Endothelial cell (in vitro differentiated cells): ENCODE measurements at regions not wholly inside any gene's neighbourhood (a gene's known extent, or its start where the extent isn't known, plus 50 kb on each side); places are given as distances from the start of the nearest gene placed in this dataset.

Experiments
- DNase-seq: peaks from one replicate; pipeline ENCODE4 v3.0.0; 2021; ENCODE audit warnings: low spot score
- H3K27ac Mint-ChIP-seq: one replicate; pipeline ENCODE4 v1.8.0; 2021; ENCODE audit warnings: mixed read lengths, inconsistent platforms; ENCODE audit not compliant: unreplicated experiment
- H3K27me3 Mint-ChIP-seq: one replicate; pipeline ENCODE4 v1.8.0; 2021; ENCODE audit warnings: mild to moderate bottlenecking, moderate library complexity, mixed read lengths, inconsistent platforms; ENCODE audit not compliant: unreplicated experiment
- H3K36me3 Mint-ChIP-seq: one replicate; pipeline ENCODE4 v1.8.0; 2021; ENCODE audit warnings: mild to moderate bottlenecking, low read depth, mixed read lengths, inconsistent platforms; ENCODE audit not compliant: unreplicated experiment
- H3K4me1 Mint-ChIP-seq: one replicate; pipeline ENCODE4 v1.8.0; 2021; ENCODE audit warnings: mild to moderate bottlenecking, mixed read lengths, inconsistent platforms; ENCODE audit not compliant: unreplicated experiment
- H3K4me3 Mint-ChIP-seq: one replicate; pipeline ENCODE4 v1.8.0; 2021; ENCODE audit warnings: mild to moderate bottlenecking, mixed read lengths, inconsistent platforms; ENCODE audit not compliant: unreplicated experiment
- H3K9me3 Mint-ChIP-seq: one replicate; pipeline ENCODE4 v1.8.0; 2021; ENCODE audit warnings: mixed read lengths, inconsistent platforms; ENCODE audit not compliant: unreplicated experiment
- TF ChIP-seq, protein P1 (sequence below): fragments of 200-600 bp; sonication (generic); IDR thresholded peaks from one replicate; pipeline ENCODE4 v1.5.0; 2021; ENCODE audit warnings: antibody characterized with exemption; ENCODE audit not compliant: unreplicated experiment

DNA sequence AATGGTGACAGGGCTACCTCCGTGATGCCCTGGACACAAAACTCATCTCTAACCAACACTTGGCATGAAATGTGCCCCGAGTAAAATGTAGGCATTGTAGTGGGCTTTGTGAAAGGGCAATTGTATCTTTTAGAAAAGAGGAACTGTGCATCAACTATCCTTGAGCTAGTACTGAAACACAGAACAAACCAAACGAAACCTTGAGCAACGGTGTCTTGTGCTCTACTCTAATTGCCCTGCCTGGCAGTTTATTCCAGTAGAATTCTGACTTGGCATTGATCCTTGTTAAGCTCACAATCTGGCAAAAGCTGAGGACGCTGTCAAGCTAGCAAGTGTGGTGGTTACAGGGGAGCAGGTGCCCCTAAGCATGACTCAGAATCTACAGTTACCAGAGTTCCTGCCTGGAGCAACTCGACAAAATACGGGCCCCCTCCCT is 707.1 kb upstream of the SPRY2 start:
- no peaks in the 10 kb centered on the region for H3K9me3 Mint-ChIP-seq
- no peak for DNase-seq
- TF ChIP-seq, protein P1, sequence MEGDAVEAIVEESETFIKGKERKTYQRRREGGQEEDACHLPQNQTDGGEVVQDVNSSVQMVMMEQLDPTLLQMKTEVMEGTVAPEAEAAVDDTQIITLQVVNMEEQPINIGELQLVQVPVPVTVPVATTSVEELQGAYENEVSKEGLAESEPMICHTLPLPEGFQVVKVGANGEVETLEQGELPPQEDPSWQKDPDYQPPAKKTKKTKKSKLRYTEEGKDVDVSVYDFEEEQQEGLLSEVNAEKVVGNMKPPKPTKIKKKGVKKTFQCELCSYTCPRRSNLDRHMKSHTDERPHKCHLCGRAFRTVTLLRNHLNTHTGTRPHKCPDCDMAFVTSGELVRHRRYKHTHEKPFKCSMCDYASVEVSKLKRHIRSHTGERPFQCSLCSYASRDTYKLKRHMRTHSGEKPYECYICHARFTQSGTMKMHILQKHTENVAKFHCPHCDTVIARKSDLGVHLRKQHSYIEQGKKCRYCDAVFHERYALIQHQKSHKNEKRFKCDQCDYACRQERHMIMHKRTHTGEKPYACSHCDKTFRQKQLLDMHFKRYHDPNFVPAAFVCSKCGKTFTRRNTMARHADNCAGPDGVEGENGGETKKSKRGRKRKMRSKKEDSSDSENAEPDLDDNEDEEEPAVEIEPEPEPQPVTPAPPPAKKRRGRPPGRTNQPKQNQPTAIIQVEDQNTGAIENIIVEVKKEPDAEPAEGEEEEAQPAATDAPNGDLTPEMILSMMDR = no peak
- H3K27ac Mint-ChIP-seq = no peak overlapping the region
- no peaks in the 10 kb centered on the region for H3K27me3 Mint-ChIP-seq
- H3K4me1 Mint-ChIP-seq = no peaks in the 10 kb centered on the region
- no peak overlapping the region for H3K4me3 Mint-ChIP-seq
- H3K36me3 Mint-ChIP-seq = no peaks in the 10 kb centered on the region

DNA sequence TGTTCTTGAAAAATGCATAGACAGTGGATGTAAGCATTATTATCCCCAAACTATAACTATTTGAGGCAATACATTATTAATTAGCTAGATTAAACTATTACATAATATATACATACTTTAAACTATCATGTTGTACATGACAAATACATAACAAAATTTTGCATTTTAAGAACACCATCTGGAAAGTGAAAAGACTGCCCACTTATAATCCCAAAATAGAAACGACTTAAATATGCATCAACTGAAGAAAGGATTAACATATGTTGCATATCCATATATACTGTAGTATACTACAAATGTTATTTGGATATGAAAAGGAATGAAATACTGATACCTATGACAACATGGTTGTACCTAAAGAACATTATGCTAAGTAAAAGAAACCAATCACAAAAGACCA is 700.8 kb upstream of the SPRY2 start:
- Mint-ChIP-seq H3K27ac (no peak overlapping the region), H3K9me3 (no peaks in the 10 kb centered on the region), H3K4me1 (no peaks in the 10 kb centered on the region)

DNA sequence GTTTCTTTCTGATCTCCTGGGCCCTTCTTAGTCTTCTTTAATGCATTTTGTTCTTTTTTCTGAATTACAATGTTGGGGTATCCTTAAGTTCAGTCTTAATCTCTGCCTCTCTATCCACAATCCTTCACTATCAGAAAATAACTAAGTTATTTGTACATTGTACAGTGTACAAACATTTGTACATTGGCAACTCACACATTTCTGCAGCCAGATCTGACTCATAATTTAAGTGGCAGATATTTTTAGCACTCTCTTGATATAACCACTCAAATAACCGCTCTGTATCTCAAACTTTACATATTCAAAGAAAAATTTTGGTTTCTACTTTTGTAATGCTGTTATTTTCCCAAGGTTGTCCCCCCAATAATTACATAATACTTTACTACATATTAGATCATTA is 691.1 kb upstream of the SPRY2 start:
- Mint-ChIP-seq H3K9me3 (no peaks in the 10 kb centered on the region), H3K27me3 (no peaks in the 10 kb centered on the region), H3K4me3 (no peak overlapping the region), H3K36me3 (no peaks in the 10 kb centered on the region), H3K4me1 (no peaks in the 10 kb centered on the region), H3K27ac (no peak overlapping the region)
- no peak for DNase-seq
- TF ChIP-seq, protein P1 = no peak

More for the DNA sequence above, 700.8 kb upstream of the SPRY2 start:
- TF ChIP-seq, protein P1 = no peak
- Mint-ChIP-seq H3K27me3 (no peaks in the 10 kb centered on the region), H3K4me3 (no peak overlapping the region), H3K36me3 (no peaks in the 10 kb centered on the region)
- no peak for DNase-seq

DNA sequence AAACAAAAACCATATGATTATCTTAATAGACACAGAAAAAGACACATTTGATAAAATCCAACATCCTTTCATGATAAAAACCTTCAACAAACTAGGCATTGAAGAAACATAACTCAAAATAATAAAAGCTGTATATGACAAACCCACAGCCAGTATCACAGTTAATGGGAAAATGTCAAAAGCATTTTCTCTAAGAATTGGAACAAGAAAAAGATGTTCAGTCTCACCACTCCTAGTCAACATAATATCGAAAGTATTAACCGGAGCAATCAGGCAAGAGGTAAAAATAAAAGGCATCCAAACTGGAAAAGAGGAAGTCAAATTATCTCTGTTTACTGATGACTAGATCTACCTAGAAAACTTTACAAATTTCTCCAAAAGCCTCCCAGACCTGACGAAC is 684.2 kb upstream of the SPRY2 start:
- no peak for DNase-seq
- Mint-ChIP-seq H3K27me3 (no peaks in the 10 kb centered on the region), H3K4me1 (no peaks in the 10 kb centered on the region), H3K27ac (no peak overlapping the region), H3K4me3 (no peak overlapping the region), H3K36me3 (no peaks in the 10 kb centered on the region), H3K9me3 (no peaks in the 10 kb centered on the region)
- TF ChIP-seq, protein P1 = no peak

DNA sequence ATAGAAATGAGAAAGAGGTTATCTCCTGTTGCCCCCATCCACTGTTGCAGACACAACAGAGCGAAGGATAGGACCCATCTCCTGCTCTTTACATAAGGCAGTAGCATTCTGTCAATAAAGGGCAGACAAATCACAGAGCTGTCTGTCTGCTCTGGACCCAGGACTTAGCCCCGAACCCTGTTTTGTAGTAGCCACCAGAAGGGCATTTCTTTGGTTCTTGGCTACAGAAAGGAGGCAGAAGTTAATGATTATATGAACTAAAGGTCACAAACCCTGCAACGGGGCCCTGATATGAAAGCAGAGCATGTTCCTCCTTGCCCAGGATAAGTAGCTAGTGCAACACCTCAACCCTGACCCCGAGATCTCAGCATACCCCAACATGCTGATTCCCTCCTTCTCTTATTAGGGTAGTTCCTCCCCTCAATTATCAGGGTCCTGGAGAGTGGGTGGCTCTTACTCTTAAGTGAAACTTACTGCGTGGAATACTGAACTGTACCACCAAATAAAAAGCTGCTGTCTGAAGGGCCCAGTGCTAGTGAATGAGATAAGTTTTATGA is 680.4 kb upstream of the SPRY2 start:
- H3K9me3 Mint-ChIP-seq = no peaks in the 10 kb centered on the region
- H3K27ac Mint-ChIP-seq = no peak overlapping the region
- TF ChIP-seq, protein P1 = no peak
- H3K4me3 Mint-ChIP-seq = no peak overlapping the region
- no peaks in the 10 kb centered on the region for H3K4me1 Mint-ChIP-seq
- no peaks in the 10 kb centered on the region for H3K27me3 Mint-ChIP-seq
- no peak for DNase-seq
- no peaks in the 10 kb centered on the region for H3K36me3 Mint-ChIP-seq
